ENCODE measurements at regions not wholly inside any gene's neighbourhood (a gene's known extent, or its start where the extent isn't known, plus 50 kb on each side); places are given as distances from the start of the nearest gene placed in this dataset.

- no peak for DNase-seq (ENCODE audit: low read depth in 1 of 2, low spot score in 1 of 2)
- no peak for TF ChIP-seq JUND (IDR thresholded peaks at IDR 0.05; ENCODE audit: low read depth)
- in situ Hi-C loops (cut with HindIII; ENCODE audit: low pct_unique_long_range_greater_than_20kb, low sequenced_read_pairs) = no loop called here
These were observed 83.9 kb upstream of the HDAC4 start for GRCh38 chr2:239484571-239485355.

- TF ChIP-seq JUND (IDR thresholded peaks at IDR 0.05; ENCODE audit: low read depth) = no peak
- in situ Hi-C loops (cut with HindIII; ENCODE audit: low pct_unique_long_range_greater_than_20kb, low sequenced_read_pairs) = no loop called here
- no peak for DNase-seq (ENCODE audit: low read depth in 1 of 2, low spot score in 1 of 2)
These were observed 82.2 kb upstream of the HDAC4 start for GRCh38 chr2:239482778-239483712.

GRCh38 chr2:239479471-239479870 is 78.7 kb upstream of the HDAC4 start:
- TF ChIP-seq JUND (IDR thresholded peaks at IDR 0.05; ENCODE audit: low read depth) = no peak
- in situ Hi-C loops (cut with HindIII; ENCODE audit: low pct_unique_long_range_greater_than_20kb, low sequenced_read_pairs) = no loop called here
- no peak for DNase-seq (ENCODE audit: low read depth in 1 of 2, low spot score in 1 of 2)

- in situ Hi-C loops (cut with HindIII; ENCODE audit: low pct_unique_long_range_greater_than_20kb, low sequenced_read_pairs) = no loop called here
- TF ChIP-seq JUND (IDR thresholded peaks at IDR 0.05; ENCODE audit: low read depth) = no peak
- no peak for DNase-seq (ENCODE audit: low read depth in 1 of 2, low spot score in 1 of 2)
These were observed 76.8 kb upstream of the HDAC4 start for GRCh38 chr2:239477591-239477990.

- DNase-seq (ENCODE audit: low read depth in 1 of 2, low spot score in 1 of 2) = no peak
- in situ Hi-C loops (cut with HindIII; ENCODE audit: low pct_unique_long_range_greater_than_20kb, low sequenced_read_pairs) = no loop called here
- no peak for TF ChIP-seq JUND (IDR thresholded peaks at IDR 0.05; ENCODE audit: low read depth)
These were observed 76.2 kb upstream of the HDAC4 start for GRCh38 chr2:239476757-239477585.

- in situ Hi-C loops (cut with HindIII; ENCODE audit: low pct_unique_long_range_greater_than_20kb, low sequenced_read_pairs) = no loop called here
- no peak for DNase-seq (ENCODE audit: low read depth in 1 of 2, low spot score in 1 of 2)
- no peak for TF ChIP-seq JUND (IDR thresholded peaks at IDR 0.05; ENCODE audit: low read depth)
These were observed 75.4 kb upstream of the HDAC4 start for GRCh38 chr2:239476029-239476756.

- in situ Hi-C loops (cut with HindIII; ENCODE audit: low pct_unique_long_range_greater_than_20kb, low sequenced_read_pairs) = no loop called here
- DNase-seq (ENCODE audit: low read depth in 1 of 2, low spot score in 1 of 2) = no peak
- TF ChIP-seq JUND (IDR thresholded peaks at IDR 0.05; ENCODE audit: low read depth) = no peak
These were observed 74.6 kb upstream of the HDAC4 start for GRCh38 chr2:239475161-239476028.

- in situ Hi-C loops (cut with HindIII; ENCODE audit: low pct_unique_long_range_greater_than_20kb, low sequenced_read_pairs) = no loop called here
- TF ChIP-seq JUND (IDR thresholded peaks at IDR 0.05; ENCODE audit: low read depth) = no peak
These were observed 72.5 kb upstream of the HDAC4 start for GRCh38 chr2:239473211-239473805.

GRCh38 chr2:239472235-239472775 is 71.5 kb upstream of the HDAC4 start:
- in situ Hi-C loops (cut with HindIII; ENCODE audit: low pct_unique_long_range_greater_than_20kb, low sequenced_read_pairs) = no loop called here
- no peak for TF ChIP-seq JUND (IDR thresholded peaks at IDR 0.05; ENCODE audit: low read depth)
- DNase-seq (ENCODE audit: low read depth in 1 of 2, low spot score in 1 of 2) = no peak

More at GRCh38 chr2:239473211-239473805, 72.5 kb upstream of the HDAC4 start:
- DNase-seq (ENCODE audit: low read depth in 1 of 2, low spot score in 1 of 2) = no peak

- in situ Hi-C loops (cut with HindIII; ENCODE audit: low pct_unique_long_range_greater_than_20kb, low sequenced_read_pairs) = no loop called here
- no peak for TF ChIP-seq JUND (IDR thresholded peaks at IDR 0.05; ENCODE audit: low read depth)
These were observed 70.4 kb upstream of the HDAC4 start for GRCh38 chr2:239471011-239471792.

More at GRCh38 chr2:239471011-239471792, 70.4 kb upstream of the HDAC4 start:
- no peak for DNase-seq (ENCODE audit: low read depth in 1 of 2, low spot score in 1 of 2)
